ENCODE measurements at regions not wholly inside any gene's neighbourhood (a gene's known extent, or its start where the extent isn't known, plus 50 kb on each side); places are given as distances from the start of the nearest gene placed in this dataset.

GRCh38 chr14:85233756-85234155 lies 296.2 kb upstream of the FLRT2 start:
- H3K27ac ChIP-seq = no peak overlapping the region
- no peaks in the 10 kb centered on the region for H3K4me1 ChIP-seq (ENCODE audit: control insufficient read depth in 1 of 2, insufficient read depth in 1 of 2, low read depth in 1 of 2, low read length in 1 of 2)
- H3K36me3 ChIP-seq = no peaks in the 10 kb centered on the region
- no peaks in the 10 kb centered on the region for H3K27me3 ChIP-seq
- TF ChIP-seq, protein P1, sequence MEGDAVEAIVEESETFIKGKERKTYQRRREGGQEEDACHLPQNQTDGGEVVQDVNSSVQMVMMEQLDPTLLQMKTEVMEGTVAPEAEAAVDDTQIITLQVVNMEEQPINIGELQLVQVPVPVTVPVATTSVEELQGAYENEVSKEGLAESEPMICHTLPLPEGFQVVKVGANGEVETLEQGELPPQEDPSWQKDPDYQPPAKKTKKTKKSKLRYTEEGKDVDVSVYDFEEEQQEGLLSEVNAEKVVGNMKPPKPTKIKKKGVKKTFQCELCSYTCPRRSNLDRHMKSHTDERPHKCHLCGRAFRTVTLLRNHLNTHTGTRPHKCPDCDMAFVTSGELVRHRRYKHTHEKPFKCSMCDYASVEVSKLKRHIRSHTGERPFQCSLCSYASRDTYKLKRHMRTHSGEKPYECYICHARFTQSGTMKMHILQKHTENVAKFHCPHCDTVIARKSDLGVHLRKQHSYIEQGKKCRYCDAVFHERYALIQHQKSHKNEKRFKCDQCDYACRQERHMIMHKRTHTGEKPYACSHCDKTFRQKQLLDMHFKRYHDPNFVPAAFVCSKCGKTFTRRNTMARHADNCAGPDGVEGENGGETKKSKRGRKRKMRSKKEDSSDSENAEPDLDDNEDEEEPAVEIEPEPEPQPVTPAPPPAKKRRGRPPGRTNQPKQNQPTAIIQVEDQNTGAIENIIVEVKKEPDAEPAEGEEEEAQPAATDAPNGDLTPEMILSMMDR (IDR thresholded peaks at IDR 0.05) = no peak
- no peaks in the 10 kb centered on the region for H3K9me3 ChIP-seq
- no peak overlapping the region for H3K4me3 ChIP-seq (ENCODE audit: low read depth in 1 of 2, low read length in 1 of 2)

DNA sequence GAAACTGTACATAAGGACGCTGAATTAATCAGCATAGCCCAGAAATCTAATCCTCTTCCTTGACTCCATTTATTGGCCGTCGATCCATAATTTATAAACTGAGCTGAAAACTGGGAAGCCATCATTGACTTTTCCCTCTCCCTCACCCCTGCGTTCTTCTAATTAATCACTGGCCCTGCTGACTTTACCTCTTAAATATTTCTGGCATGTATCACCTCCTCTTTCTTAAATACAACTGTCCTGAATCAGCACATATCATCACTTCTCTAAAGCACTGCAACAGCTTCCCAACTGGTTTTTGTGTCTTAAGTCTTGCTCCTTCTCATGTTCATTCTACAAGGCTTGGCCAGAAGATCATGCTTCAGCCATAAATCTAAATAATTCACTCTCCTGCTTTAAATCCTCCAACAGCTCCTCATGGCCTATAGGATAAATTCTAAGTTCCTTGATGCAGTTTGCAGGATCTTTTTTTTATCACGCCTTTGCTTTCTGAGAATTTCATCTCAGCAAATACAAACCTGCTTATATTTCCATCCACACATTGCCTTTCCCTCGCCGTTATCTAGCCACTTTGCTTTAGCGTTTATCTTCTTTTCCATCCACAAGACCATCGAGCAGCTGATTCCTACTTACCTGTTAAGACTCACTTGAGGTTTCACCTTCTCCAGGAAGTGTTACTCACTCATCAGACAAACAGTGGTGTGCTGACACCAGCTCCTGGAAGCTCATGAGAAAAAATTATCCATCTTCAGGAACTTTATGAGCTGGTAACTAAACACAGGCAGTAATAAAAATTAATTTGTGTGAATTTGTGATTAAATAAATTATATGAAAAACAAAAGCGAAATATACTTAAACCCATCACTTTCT lies 295.6 kb upstream of the FLRT2 start:
- Histone ChIP-seq H3K36me3 (no peaks in the 10 kb centered on the region), H3K9me3 (no peaks in the 10 kb centered on the region), H3K4me1 (ENCODE audit: control insufficient read depth in 1 of 2, insufficient read depth in 1 of 2, low read depth in 1 of 2, low read length in 1 of 2) (no peaks in the 10 kb centered on the region), H3K27me3 (no peaks in the 10 kb centered on the region), H3K4me3 (ENCODE audit: low read depth in 1 of 2, low read length in 1 of 2) (no peak overlapping the region), H3K27ac (no peak overlapping the region)
- TF ChIP-seq, protein P1 (IDR thresholded peaks at IDR 0.05) = no peak

GRCh38 chr14:85235868-85236267 lies 294.1 kb upstream of the FLRT2 start:
- Histone ChIP-seq H3K9me3 (no peaks in the 10 kb centered on the region), H3K27ac (no peak overlapping the region), H3K27me3 (no peaks in the 10 kb centered on the region), H3K4me1 (ENCODE audit: control insufficient read depth in 1 of 2, insufficient read depth in 1 of 2, low read depth in 1 of 2, low read length in 1 of 2) (no peaks in the 10 kb centered on the region), H3K4me3 (ENCODE audit: low read depth in 1 of 2, low read length in 1 of 2) (no peak overlapping the region), H3K36me3 (no peaks in the 10 kb centered on the region)
- TF ChIP-seq, protein P1 (IDR thresholded peaks at IDR 0.05) = no peak

DNA sequence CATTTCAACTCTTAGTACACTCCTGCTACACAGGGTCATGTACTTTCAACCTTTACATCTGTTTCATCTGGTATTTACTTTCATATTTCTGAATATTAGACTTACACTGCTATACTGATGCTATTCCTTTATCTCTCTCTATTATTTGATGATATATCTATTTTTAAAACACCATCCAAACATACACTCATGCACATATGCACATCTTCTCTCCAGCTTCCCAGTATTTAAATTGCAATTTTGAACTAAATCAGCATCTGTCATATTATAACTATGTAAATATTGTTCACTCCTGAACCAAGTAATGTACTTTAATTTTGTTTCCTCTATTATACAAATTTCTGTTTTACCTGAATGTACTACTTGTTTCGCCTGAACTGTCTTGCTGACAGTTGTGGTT lies 293.6 kb upstream of the FLRT2 start:
- Histone ChIP-seq H3K4me3 (ENCODE audit: low read depth in 1 of 2, low read length in 1 of 2) (no peak overlapping the region), H3K4me1 (ENCODE audit: control insufficient read depth in 1 of 2, insufficient read depth in 1 of 2, low read depth in 1 of 2, low read length in 1 of 2) (no peaks in the 10 kb centered on the region), H3K27me3 (no peaks in the 10 kb centered on the region), H3K9me3 (no peaks in the 10 kb centered on the region), H3K36me3 (no peaks in the 10 kb centered on the region), H3K27ac (no peak overlapping the region)
- TF ChIP-seq, protein P1 (IDR thresholded peaks at IDR 0.05) = no peak

DNA sequence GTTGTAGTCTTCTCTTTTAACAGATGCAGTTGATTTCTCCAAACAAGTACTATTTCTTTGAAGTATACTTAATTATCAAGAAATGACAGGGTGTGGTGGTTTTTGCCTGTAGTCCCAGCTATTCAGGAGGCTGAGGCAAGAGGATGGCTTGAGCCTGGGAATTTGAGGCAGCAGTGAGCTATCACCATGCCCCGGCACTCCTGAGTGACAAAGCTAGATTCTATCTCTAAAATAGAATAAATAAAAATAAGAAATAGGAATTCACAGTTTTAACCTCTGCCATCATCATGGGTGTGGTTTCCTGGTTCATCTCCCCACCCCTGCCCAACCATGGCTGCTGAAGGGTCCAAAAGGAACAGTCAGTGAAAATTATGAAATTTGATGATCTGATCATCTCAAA lies 290.2 kb upstream of the FLRT2 start:
- TF ChIP-seq, protein P1 (IDR thresholded peaks at IDR 0.05) = no peak
- Histone ChIP-seq H3K4me3 (ENCODE audit: low read depth in 1 of 2, low read length in 1 of 2) (no peak overlapping the region), H3K4me1 (ENCODE audit: control insufficient read depth in 1 of 2, insufficient read depth in 1 of 2, low read depth in 1 of 2, low read length in 1 of 2) (no peaks in the 10 kb centered on the region), H3K36me3 (no peaks in the 10 kb centered on the region), H3K27me3 (no peaks in the 10 kb centered on the region), H3K9me3 (no peaks in the 10 kb centered on the region), H3K27ac (no peak overlapping the region)
